ENCODE measurements at regions not wholly inside any gene's neighbourhood (a gene's known extent, or its start where the extent isn't known, plus 50 kb on each side); places are given as distances from the start of the nearest gene placed in this dataset.

DNA sequence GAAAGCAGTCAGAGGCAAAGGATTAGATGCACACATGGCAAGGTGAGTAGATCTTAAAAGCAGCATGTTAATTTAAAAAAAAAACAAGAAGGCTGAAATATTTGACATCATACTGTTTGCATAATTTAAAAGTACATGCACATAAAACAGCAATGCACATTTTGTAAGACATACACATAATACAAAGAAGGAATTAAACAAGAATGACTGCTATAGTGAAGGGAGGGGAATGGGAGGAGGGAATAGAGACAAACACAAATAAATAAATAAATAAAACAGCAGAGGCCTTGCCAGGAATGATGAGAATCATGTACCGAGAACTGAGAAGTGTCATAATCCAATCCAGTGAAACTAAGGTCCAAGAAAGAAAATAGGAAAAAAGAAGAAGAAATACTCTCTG lies 486.2 kb upstream of the API5 start:
- no peaks in the 10 kb centered on the region for H3K9me3 ChIP-seq (ENCODE audit: low read length)
- TF ChIP-seq REST (IDR thresholded peaks at IDR 0.05; ENCODE audit: borderline replicate concordance) (no peak), TAF1 (IDR thresholded peaks at IDR 0.05; ENCODE audit: low read depth) (no peak), EP300 (conservative IDR thresholded peaks at IDR 0.05; ENCODE audit: poor library complexity, severe bottlenecking) (no peak), EZH2 (IDR thresholded peaks at IDR 0.05; ENCODE audit: borderline replicate concordance, insufficient read depth, low read length, poor library complexity, severe bottlenecking) (no peak), CTCF (IDR thresholded peaks at IDR 0.05; ENCODE audit: poor library complexity, severe bottlenecking) (no peak), POLR2AphosphoS5 (IDR thresholded peaks at IDR 0.05) (no peak), MXI1 (conservative IDR thresholded peaks at IDR 0.05; ENCODE audit: poor library complexity, severe bottlenecking) (no peak), RAD21 (conservative IDR thresholded peaks at IDR 0.05) (no peak), SMC3 (conservative IDR thresholded peaks at IDR 0.05; ENCODE audit: poor library complexity) (no peak)
- H4K20me1 ChIP-seq (ENCODE audit: insufficient read depth), result no peaks in the 10 kb centered on the region
- no peak overlapping the region for H3K27ac ChIP-seq (ENCODE audit: low read length)
- no peaks in the 10 kb centered on the region for H3K9me2 ChIP-seq (ENCODE audit: insufficient read depth, low read length)
- H3K4me3 ChIP-seq (ENCODE audit: low read length), result no peak overlapping the region
- no peaks in the 10 kb centered on the region for H3K79me2 ChIP-seq (replicated peaks; ENCODE audit: insufficient read depth, low read length)
- H3K9ac ChIP-seq (ENCODE audit: low read length), result no peak overlapping the region
- H3K4me2 ChIP-seq (ENCODE audit: low read length), result no peak overlapping the region
- no peak overlapping the region for H2AFZ ChIP-seq (ENCODE audit: low read depth, low read length)
- no peaks in the 10 kb centered on the region for H3K36me3 ChIP-seq (ENCODE audit: insufficient read depth, low read length)
- H3K27me3 ChIP-seq (ENCODE audit: insufficient read depth, low read depth, low read length), result no peaks in the 10 kb centered on the region
- H3F3A ChIP-seq (ENCODE audit: insufficient read depth, low read length, poor library complexity, severe bottlenecking), result no peaks in the 10 kb centered on the region

DNA sequence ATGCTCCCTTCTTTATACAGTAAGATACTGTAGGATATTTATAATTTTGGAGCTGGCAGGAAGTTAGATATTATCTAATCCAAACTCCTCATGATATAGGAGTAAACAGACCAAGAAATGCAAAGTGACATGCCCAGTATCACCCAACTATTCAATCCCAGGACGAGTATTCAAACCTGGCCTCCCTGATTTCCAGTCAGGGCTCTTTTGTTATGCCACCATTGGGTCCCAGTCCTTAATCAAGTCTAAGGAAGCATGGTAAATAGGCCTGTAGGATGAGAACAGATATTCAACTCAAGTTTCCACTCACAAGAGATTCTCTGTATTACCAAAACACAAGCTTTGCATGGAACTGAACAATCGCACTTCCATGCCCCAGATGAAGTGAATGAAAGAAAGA lies 484.0 kb upstream of the API5 start:
- Histone ChIP-seq H2AFZ (ENCODE audit: low read depth, low read length) (no peak overlapping the region), H3K27ac (ENCODE audit: low read length) (no peak overlapping the region), H3F3A (ENCODE audit: insufficient read depth, low read length, poor library complexity, severe bottlenecking) (no peaks in the 10 kb centered on the region), H3K9me3 (ENCODE audit: low read length) (no peaks in the 10 kb centered on the region), H3K9me2 (ENCODE audit: insufficient read depth, low read length) (no peaks in the 10 kb centered on the region), H3K4me2 (ENCODE audit: low read length) (no peak overlapping the region), H3K4me3 (ENCODE audit: low read length) (no peak overlapping the region), H3K79me2 (replicated peaks; ENCODE audit: insufficient read depth, low read length) (no peaks in the 10 kb centered on the region), H3K27me3 (ENCODE audit: insufficient read depth, low read depth, low read length) (no peaks in the 10 kb centered on the region), H3K36me3 (ENCODE audit: insufficient read depth, low read length) (no peaks in the 10 kb centered on the region), H3K9ac (ENCODE audit: low read length) (no peak overlapping the region), H4K20me1 (ENCODE audit: insufficient read depth) (no peaks in the 10 kb centered on the region)
- TF ChIP-seq SMC3 (conservative IDR thresholded peaks at IDR 0.05; ENCODE audit: poor library complexity) (no peak), MXI1 (conservative IDR thresholded peaks at IDR 0.05; ENCODE audit: poor library complexity, severe bottlenecking) (no peak), EZH2 (IDR thresholded peaks at IDR 0.05; ENCODE audit: borderline replicate concordance, insufficient read depth, low read length, poor library complexity, severe bottlenecking) (no peak), TAF1 (IDR thresholded peaks at IDR 0.05; ENCODE audit: low read depth) (no peak), EP300 (conservative IDR thresholded peaks at IDR 0.05; ENCODE audit: poor library complexity, severe bottlenecking) (no peak), CTCF (IDR thresholded peaks at IDR 0.05; ENCODE audit: poor library complexity, severe bottlenecking) (no peak), POLR2AphosphoS5 (IDR thresholded peaks at IDR 0.05) (no peak), REST (IDR thresholded peaks at IDR 0.05; ENCODE audit: borderline replicate concordance) (no peak), RAD21 (conservative IDR thresholded peaks at IDR 0.05) (no peak)
